Uterus (tissue), 2 donors: ENCODE measurements at regions not wholly inside any gene's neighbourhood (a gene's known extent, or its start where the extent isn't known, plus 50 kb on each side); places are given as distances from the start of the nearest gene placed in this dataset.

Experiments used
- POLR2A ChIP-seq, 2 donors: fragments of 450-650 bp; IDR thresholded peaks; one replicate each; pipeline ENCODE4 v1.6.1; 2016; ENCODE audit warnings: antibody characterized with exemption in 2 of 2, mild to moderate bottlenecking in 1 of 2, moderate library complexity in 1 of 2
- TF ChIP-seq, protein P1 (sequence below), 4 experiments: fragments of 200-600 bp in 2 of 4; fragments of 450-650 bp in 2 of 4; sonication (generic) in 2 of 4; IDR thresholded peaks; one replicate each; pipeline ENCODE4 v1.5.1; 2016 to 2019; ENCODE audit warnings: antibody characterized with exemption in 4 of 4, mild to moderate bottlenecking in 2 of 4, moderate library complexity in 1 of 4

DNA sequence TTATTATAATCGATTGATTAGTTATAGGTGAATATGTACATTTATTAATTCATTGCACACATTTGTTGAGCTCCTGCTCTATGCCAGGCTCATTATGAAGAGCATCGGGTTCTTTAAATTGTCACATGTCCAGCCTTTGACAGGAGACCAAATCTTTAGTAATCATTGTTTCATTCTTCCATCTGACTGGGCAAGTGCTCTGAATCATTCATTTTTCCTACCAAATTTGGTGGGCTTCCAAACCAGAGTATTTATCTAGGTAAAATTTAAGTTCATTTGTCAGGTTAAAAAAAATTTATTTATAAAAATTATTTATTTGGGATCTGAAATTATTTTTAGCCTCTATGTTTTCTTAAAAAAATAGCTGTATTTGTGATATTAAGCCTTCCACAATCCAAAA lies 404.9 kb upstream of the MMS22L start:
- TF ChIP-seq, protein P1, sequence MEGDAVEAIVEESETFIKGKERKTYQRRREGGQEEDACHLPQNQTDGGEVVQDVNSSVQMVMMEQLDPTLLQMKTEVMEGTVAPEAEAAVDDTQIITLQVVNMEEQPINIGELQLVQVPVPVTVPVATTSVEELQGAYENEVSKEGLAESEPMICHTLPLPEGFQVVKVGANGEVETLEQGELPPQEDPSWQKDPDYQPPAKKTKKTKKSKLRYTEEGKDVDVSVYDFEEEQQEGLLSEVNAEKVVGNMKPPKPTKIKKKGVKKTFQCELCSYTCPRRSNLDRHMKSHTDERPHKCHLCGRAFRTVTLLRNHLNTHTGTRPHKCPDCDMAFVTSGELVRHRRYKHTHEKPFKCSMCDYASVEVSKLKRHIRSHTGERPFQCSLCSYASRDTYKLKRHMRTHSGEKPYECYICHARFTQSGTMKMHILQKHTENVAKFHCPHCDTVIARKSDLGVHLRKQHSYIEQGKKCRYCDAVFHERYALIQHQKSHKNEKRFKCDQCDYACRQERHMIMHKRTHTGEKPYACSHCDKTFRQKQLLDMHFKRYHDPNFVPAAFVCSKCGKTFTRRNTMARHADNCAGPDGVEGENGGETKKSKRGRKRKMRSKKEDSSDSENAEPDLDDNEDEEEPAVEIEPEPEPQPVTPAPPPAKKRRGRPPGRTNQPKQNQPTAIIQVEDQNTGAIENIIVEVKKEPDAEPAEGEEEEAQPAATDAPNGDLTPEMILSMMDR (IDR thresholded peaks at IDR 0.05): no peak
- no peak for TF ChIP-seq POLR2A (IDR thresholded peaks at IDR 0.05)
